ENCODE measurements at regions not wholly inside any gene's neighbourhood (a gene's known extent, or its start where the extent isn't known, plus 50 kb on each side); places are given as distances from the start of the nearest gene placed in this dataset.
"Not testable (repeated sequence)": the region's sequence is repeated elsewhere in the genome, so short reads cannot be mapped to it uniquely, and the experiment has no call there.

DNA sequence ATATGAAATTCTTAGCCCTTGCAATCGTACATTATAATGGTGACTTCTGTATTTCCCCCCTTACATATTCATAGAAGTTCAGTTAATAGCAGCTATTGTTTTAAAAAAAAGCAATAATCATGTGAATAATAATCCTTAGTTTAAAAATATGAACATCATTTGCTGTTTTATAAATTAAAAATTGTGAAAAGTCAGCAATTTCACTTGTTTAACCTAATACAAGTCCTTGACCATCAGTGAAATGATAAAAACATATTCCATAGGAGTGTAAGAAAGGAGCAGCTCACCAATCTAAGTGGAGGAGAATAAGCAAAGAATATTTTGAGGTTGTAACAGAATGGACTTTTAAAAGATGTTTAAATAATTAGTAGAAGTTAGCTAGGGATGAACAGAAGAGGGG lies 650.2 kb downstream of the SUCLG1 start:
- Histone ChIP-seq H3K9me3 (no peaks in the 10 kb centered on the region), H3K27me3 (no peaks in the 10 kb centered on the region), H3K27ac (no peak overlapping the region), H3K4me3 (no peak overlapping the region), H3K36me3 (replicated peaks in 1 of 2; ENCODE audit: insufficient read depth in 1 of 2, low read depth in 2 of 2) (no peaks in the 10 kb centered on the region), H3K4me1 (no peaks in the 10 kb centered on the region)
- ATAC-seq (no peak), DNase-seq (no peak)
- intact Hi-C loops (cut with DNase I), result no loop called here
- 62 to 70% methylated on average over 1 of the region's 1 CpG for WGBS, 2 donors
- TF ChIP-seq, protein P1, sequence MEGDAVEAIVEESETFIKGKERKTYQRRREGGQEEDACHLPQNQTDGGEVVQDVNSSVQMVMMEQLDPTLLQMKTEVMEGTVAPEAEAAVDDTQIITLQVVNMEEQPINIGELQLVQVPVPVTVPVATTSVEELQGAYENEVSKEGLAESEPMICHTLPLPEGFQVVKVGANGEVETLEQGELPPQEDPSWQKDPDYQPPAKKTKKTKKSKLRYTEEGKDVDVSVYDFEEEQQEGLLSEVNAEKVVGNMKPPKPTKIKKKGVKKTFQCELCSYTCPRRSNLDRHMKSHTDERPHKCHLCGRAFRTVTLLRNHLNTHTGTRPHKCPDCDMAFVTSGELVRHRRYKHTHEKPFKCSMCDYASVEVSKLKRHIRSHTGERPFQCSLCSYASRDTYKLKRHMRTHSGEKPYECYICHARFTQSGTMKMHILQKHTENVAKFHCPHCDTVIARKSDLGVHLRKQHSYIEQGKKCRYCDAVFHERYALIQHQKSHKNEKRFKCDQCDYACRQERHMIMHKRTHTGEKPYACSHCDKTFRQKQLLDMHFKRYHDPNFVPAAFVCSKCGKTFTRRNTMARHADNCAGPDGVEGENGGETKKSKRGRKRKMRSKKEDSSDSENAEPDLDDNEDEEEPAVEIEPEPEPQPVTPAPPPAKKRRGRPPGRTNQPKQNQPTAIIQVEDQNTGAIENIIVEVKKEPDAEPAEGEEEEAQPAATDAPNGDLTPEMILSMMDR (IDR thresholded peaks at IDR 0.05), result no peak
- no peak for TF ChIP-seq POLR2A (IDR thresholded peaks at IDR 0.05)

- intact Hi-C loops (cut with DNase I), result no loop called here
- Histone ChIP-seq H3K27ac (no peak overlapping the region), H3K36me3 (replicated peaks in 1 of 2; ENCODE audit: insufficient read depth in 1 of 2, low read depth in 2 of 2) (no peaks in the 10 kb centered on the region), H3K27me3 (no peaks in the 10 kb centered on the region), H3K4me3 (no peak overlapping the region), H3K4me1 (no peaks in the 10 kb centered on the region), H3K9me3 (no peaks in the 10 kb centered on the region)
- no peak for TF ChIP-seq POLR2A (IDR thresholded peaks at IDR 0.05)
- TF ChIP-seq, protein P1 (IDR thresholded peaks at IDR 0.05), result no peak
- no peak for ATAC-seq
- 79 to 88% methylated on average over 7 to 10 of the region's 10 CpGs for WGBS, 2 donors
- no peak for DNase-seq
Observed at GRCh38 chr2:83802604-83803003, 656.5 kb downstream of the SUCLG1 start.

DNA sequence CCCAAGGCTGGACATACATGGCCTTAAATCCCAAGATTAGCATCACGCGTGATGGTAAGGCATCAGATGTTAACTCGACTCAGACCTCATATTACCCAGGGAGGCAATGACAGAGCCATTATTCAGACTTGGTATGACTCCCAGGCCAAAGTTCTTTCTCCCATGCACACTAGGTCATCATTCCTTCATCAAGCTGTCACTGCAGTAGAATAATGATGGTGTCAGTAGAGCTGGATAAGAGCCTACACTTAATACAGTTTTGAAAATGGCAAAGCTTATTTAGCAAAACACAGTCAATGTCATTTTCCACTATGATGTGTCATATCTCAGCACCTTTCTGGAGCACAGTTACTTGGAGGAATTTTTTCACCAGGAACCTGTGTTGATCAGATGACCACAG lies 663.3 kb downstream of the SUCLG1 start:
- WGBS, 2 donors, result 79 to 88% methylated on average over 3 of the region's 3 CpGs
- DNase-seq, result no peak
- Histone ChIP-seq H3K36me3 (replicated peaks in 1 of 2; ENCODE audit: insufficient read depth in 1 of 2, low read depth in 2 of 2) (no peaks in the 10 kb centered on the region), H3K4me1 (no peaks in the 10 kb centered on the region), H3K27ac (no peak overlapping the region), H3K4me3 (no peak overlapping the region), H3K9me3 (no peaks in the 10 kb centered on the region), H3K27me3 (no peaks in the 10 kb centered on the region)
- TF ChIP-seq, protein P1 (IDR thresholded peaks at IDR 0.05), result no peak
- TF ChIP-seq POLR2A (IDR thresholded peaks at IDR 0.05), result no peak
- ATAC-seq, result no peak
- intact Hi-C loops (cut with DNase I), result no loop called here

DNA sequence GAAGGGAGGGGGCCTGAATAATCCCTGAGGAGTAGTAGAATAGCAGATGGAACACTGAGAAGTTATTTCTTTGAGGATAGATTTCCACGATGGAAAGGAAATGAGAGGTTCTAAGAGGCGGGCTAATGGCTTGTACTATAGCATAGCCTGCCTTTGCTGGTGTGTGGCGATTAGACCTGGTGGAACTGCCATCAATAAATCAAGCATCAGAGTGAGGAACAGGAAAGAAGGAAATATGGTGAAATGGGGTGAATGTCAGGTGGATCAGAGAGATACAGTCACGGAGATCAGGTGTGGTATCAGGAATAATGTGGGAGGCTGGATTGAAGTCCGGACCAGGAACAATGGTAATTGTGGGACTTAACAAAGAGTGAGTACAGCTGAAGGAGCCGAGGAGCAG lies 668.6 kb downstream of the SUCLG1 start:
- H3K4me3 ChIP-seq; intact Hi-C loops (cut with DNase I); H3K27me3 ChIP-seq; H3K9me3 ChIP-seq; ATAC-seq; H3K4me1 ChIP-seq; H3K36me3 ChIP-seq (replicated peaks in 1 of 2; ENCODE audit: insufficient read depth in 1 of 2, low read depth in 2 of 2); H3K27ac ChIP-seq; DNase-seq: not testable (repeated sequence)
- 82% methylated on average over 6 of the region's 6 CpGs for WGBS, 2 donors

DNA sequence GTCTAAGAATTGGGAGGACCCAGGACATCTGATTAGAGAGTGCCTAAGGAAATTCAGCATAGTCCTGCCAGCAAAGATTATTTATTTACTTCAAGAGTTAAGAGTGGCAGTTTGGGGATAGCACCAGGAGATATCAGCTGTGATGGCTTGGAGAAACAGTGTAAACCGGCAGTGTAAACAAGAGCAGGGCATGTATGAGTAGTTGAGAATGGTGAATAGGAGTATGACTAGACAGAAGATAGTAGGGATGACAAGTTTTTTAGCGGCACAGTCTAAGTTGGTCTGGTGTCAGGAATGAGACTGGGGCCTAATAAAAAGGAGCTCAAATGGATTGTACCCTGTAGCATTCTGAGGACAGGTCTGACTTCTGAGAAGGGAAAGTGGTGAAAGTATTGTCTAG lies 669.4 kb downstream of the SUCLG1 start:
- H3K27me3 ChIP-seq; intact Hi-C loops (cut with DNase I); DNase-seq; H3K4me1 ChIP-seq; H3K9me3 ChIP-seq; H3K4me3 ChIP-seq; ATAC-seq; H3K27ac ChIP-seq; H3K36me3 ChIP-seq (replicated peaks in 1 of 2; ENCODE audit: insufficient read depth in 1 of 2, low read depth in 2 of 2): not testable (repeated sequence)
- WGBS, 2 donors, result 40 to 41% methylated on average over 2 of the region's 2 CpGs

GRCh38 chr2:83788938-83789566 lies 670.0 kb downstream of the SUCLG1 start:
- WGBS, 2 donors, result 74 to 75% methylated on average over 9 of the region's 9 CpGs
- H3K27ac ChIP-seq; H3K4me1 ChIP-seq; intact Hi-C loops (cut with DNase I); H3K27me3 ChIP-seq; H3K9me3 ChIP-seq; H3K4me3 ChIP-seq; DNase-seq; ATAC-seq; H3K36me3 ChIP-seq (replicated peaks in 1 of 2; ENCODE audit: insufficient read depth in 1 of 2, low read depth in 2 of 2): not testable (repeated sequence)

All from body of pancreas (tissue), 4 donors.